ENCODE measurements at regions not wholly inside any gene's neighbourhood (a gene's known extent, or its start where the extent isn't known, plus 50 kb on each side); places are given as distances from the start of the nearest gene placed in this dataset.

DNA sequence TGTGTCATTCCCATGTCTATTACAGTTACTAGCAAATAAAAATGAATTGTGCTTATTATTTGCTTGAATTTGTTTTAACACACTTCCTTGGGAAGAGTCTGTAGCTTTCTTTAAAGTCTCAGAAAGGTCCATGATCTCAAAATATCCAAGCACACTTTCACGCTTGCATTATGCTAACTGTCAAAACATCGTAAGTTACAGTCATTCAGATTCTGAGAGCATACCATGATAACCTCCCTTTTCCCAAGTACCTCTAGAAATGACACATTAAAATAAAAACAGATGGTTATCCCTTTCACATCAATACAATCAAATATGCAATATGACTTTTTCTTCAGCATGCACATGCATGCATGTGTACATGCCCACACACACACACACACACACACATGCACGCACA, 1044.4 kb upstream of the MAP3K7 start (continued):
- no peak for TF ChIP-seq ZBTB33 (IDR thresholded peaks at IDR 0.05)
- no peak for TF ChIP-seq RAD21 (IDR thresholded peaks at IDR 0.05)
- no peak for TF ChIP-seq CTCF (IDR thresholded peaks at IDR 0.05; ENCODE audit: low read depth, low read length, missing input control)

DNA sequence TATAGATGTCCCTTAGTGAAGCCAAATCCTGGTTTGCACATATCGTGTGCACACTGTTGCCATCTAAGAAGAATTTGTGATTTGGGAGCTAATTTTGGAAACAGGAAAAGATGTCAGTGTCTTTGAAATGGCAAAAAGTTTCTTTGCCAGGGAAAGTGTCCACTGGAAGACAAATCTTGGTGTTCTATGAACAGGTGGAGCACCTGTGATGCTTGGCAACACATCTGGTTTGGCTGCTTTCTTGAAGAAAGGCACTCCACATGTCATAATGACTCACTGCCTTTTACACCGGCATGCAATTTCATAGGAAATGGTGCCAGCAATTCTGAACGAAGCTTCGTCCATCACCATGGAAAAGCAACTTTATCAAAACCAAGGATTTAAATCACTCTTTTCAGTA, 1040.0 kb upstream of the MAP3K7 start:
- 85% methylated on average over 4 of the region's 4 CpGs for WGBS
- TF ChIP-seq NR2F2 (IDR thresholded peaks at IDR 0.05) (no peak), GABPA (IDR thresholded peaks at IDR 0.05 in 1 of 2, conservative IDR thresholded peaks at IDR 0.05 in 1 of 2) (no peak), FOXA2 (IDR thresholded peaks at IDR 0.05) (no peak), SP1 (IDR thresholded peaks at IDR 0.05) (no peak), RAD21 (IDR thresholded peaks at IDR 0.05) (no peak), ATF3 (IDR thresholded peaks at IDR 0.05) (no peak), JUND (IDR thresholded peaks at IDR 0.05) (no peak), ZBTB33 (IDR thresholded peaks at IDR 0.05) (no peak), CTCF (IDR thresholded peaks at IDR 0.05; ENCODE audit: low read depth, low read length, missing input control) (no peak), TAF1 (conservative IDR thresholded peaks at IDR 0.05) (no peak), HNF4A (conservative IDR thresholded peaks at IDR 0.05) (no peak)

GRCh38 chr6:91613481-91613880, 1026.6 kb upstream of the MAP3K7 start:
- no peak for DNase-seq (ENCODE audit: low spot score)
- H3K4me3 ChIP-seq (ENCODE audit: low read depth in 1 of 3, low read length in 3 of 3): no peak overlapping the region
- H3K9me3 ChIP-seq (ENCODE audit: control insufficient read depth in 4 of 4, low read length in 3 of 4): no peaks in the 10 kb centered on the region
- no peak overlapping the region for H3K27ac ChIP-seq (ENCODE audit: low read depth in 1 of 2, low read length in 2 of 2)
- H3K9ac ChIP-seq (ENCODE audit: low read depth in 1 of 2, low read length in 2 of 2): no peak overlapping the region
- no peaks in the 10 kb centered on the region for H3K4me1 ChIP-seq (ENCODE audit: control insufficient read depth in 4 of 4, insufficient read depth in 4 of 4, low read length in 3 of 4)
- no peaks in the 10 kb centered on the region for H3K36me3 ChIP-seq (ENCODE audit: control insufficient read depth in 4 of 4, insufficient read depth in 3 of 4, low read depth in 1 of 4, low read length in 3 of 4)
- H3K27me3 ChIP-seq (ENCODE audit: control insufficient read depth in 4 of 4, insufficient read depth in 4 of 4, low read length in 3 of 4): no peaks in the 10 kb centered on the region
- TF ChIP-seq NR2F2 (IDR thresholded peaks at IDR 0.05): no peak
- TF ChIP-seq FOXA2 (IDR thresholded peaks at IDR 0.05): no peak
- TF ChIP-seq ZBTB33 (IDR thresholded peaks at IDR 0.05): no peak
- TF ChIP-seq RXRA (IDR thresholded peaks at IDR 0.05): no peak
- TF ChIP-seq RAD21 (IDR thresholded peaks at IDR 0.05): no peak
- TF ChIP-seq TAF1 (conservative IDR thresholded peaks at IDR 0.05): no peak
- TF ChIP-seq, protein P1, sequence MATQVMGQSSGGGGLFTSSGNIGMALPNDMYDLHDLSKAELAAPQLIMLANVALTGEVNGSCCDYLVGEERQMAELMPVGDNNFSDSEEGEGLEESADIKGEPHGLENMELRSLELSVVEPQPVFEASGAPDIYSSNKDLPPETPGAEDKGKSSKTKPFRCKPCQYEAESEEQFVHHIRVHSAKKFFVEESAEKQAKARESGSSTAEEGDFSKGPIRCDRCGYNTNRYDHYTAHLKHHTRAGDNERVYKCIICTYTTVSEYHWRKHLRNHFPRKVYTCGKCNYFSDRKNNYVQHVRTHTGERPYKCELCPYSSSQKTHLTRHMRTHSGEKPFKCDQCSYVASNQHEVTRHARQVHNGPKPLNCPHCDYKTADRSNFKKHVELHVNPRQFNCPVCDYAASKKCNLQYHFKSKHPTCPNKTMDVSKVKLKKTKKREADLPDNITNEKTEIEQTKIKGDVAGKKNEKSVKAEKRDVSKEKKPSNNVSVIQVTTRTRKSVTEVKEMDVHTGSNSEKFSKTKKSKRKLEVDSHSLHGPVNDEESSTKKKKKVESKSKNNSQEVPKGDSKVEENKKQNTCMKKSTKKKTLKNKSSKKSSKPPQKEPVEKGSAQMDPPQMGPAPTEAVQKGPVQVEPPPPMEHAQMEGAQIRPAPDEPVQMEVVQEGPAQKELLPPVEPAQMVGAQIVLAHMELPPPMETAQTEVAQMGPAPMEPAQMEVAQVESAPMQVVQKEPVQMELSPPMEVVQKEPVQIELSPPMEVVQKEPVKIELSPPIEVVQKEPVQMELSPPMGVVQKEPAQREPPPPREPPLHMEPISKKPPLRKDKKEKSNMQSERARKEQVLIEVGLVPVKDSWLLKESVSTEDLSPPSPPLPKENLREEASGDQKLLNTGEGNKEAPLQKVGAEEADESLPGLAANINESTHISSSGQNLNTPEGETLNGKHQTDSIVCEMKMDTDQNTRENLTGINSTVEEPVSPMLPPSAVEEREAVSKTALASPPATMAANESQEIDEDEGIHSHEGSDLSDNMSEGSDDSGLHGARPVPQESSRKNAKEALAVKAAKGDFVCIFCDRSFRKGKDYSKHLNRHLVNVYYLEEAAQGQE (IDR thresholded peaks at IDR 0.05): no peak

More for the DNA sequence above, 1040.0 kb upstream of the MAP3K7 start:
- no peak for DNase-seq (ENCODE audit: low spot score)
- Histone ChIP-seq H3K27ac (ENCODE audit: low read depth in 1 of 2, low read length in 2 of 2) (no peak overlapping the region), H3K27me3 (ENCODE audit: control insufficient read depth in 4 of 4, insufficient read depth in 4 of 4, low read length in 3 of 4) (peaks cover 0 to 2% (median 0%) of the 10 kb centered on the region in 4 donors), H3K4me1 (ENCODE audit: control insufficient read depth in 4 of 4, insufficient read depth in 4 of 4, low read length in 3 of 4) (no peaks in the 10 kb centered on the region), H3K36me3 (ENCODE audit: control insufficient read depth in 4 of 4, insufficient read depth in 3 of 4, low read depth in 1 of 4, low read length in 3 of 4) (no peaks in the 10 kb centered on the region), H3K9ac (ENCODE audit: low read depth in 1 of 2, low read length in 2 of 2) (no peak overlapping the region), H3K9me3 (ENCODE audit: control insufficient read depth in 4 of 4, low read length in 3 of 4) (no peaks in the 10 kb centered on the region), H3K4me3 (ENCODE audit: low read depth in 1 of 3, low read length in 3 of 3) (no peak overlapping the region)

Measured in liver (tissue), 8 donors.